Neural cell (in vitro differentiated cells): ENCODE measurements at regions not wholly inside any gene's neighbourhood (a gene's known extent, or its start where the extent isn't known, plus 50 kb on each side); places are given as distances from the start of the nearest gene placed in this dataset.

Experiments used
- H2AFZ ChIP-seq: fragments of 200-600, 300-800 bp; sonication (generic), shearing (Covaris generic); 2 replicates; pipeline ENCODE4 v1.6.0; 2014; ENCODE audit warnings: low read depth, mild to moderate bottlenecking, antibody characterized with exemption, low read length, moderate library complexity
- H3F3A ChIP-seq: fragments of 200-600 bp; shearing (Covaris generic); 2 replicates; pipeline ENCODE4 v1.6.1; 2016; ENCODE audit warnings: mild to moderate bottlenecking, moderate library complexity, mixed read lengths, antibody characterized with exemption, low read length; ENCODE audit not compliant: insufficient read depth, poor library complexity, severe bottlenecking
- H3K27ac ChIP-seq: fragments of 200-600, 300-800 bp; sonication (generic), shearing (Covaris generic); 2 replicates; pipeline ENCODE4 v1.5.1; 2014; ENCODE audit warnings: mild to moderate bottlenecking, low read length, moderate library complexity
- H3K27me3 ChIP-seq: fragments of 300-800, 200-600 bp; sonication (generic), shearing (Covaris generic); 2 replicates; pipeline ENCODE4 v1.6.0; 2014; ENCODE audit warnings: mild to moderate bottlenecking, low read depth, low read length, moderate library complexity; ENCODE audit not compliant: insufficient read depth
- H3K36me3 ChIP-seq: fragments of 300-800, 200-600 bp; sonication (generic), shearing (Covaris generic); 2 replicates; pipeline ENCODE4 v1.5.1; 2014; ENCODE audit warnings: mild to moderate bottlenecking, antibody characterized with exemption, low read length, moderate library complexity; ENCODE audit not compliant: insufficient read depth
- H3K4me2 ChIP-seq: fragments of 300-800, 200-600 bp; sonication (generic), shearing (Covaris generic); 2 replicates; pipeline ENCODE4 v1.6.0; 2014; ENCODE audit warnings: mild to moderate bottlenecking, low read length
- H3K4me3 ChIP-seq: fragments of 300-800, 200-600 bp; sonication (generic), shearing (Covaris generic); 2 replicates; pipeline ENCODE4 v1.5.1; 2014; ENCODE audit warnings: mild to moderate bottlenecking, low read length, moderate library complexity
- H3K79me2 ChIP-seq: fragments of 200-600 bp; shearing (Covaris generic); replicated peaks from 2 replicates; pipeline ENCODE4 v1.6.0; 2014; ENCODE audit warnings: mild to moderate bottlenecking, low read length, moderate library complexity; ENCODE audit not compliant: insufficient read depth
- H3K9ac ChIP-seq: fragments of 300-800, 200-600 bp; sonication (generic), shearing (Covaris generic); 2 replicates; pipeline ENCODE4 v1.6.1; 2016; ENCODE audit warnings: mild to moderate bottlenecking, low read length, mixed read lengths
- H3K9me2 ChIP-seq: fragments of 200-600 bp; shearing (Covaris generic); 2 replicates; pipeline ENCODE4 v1.6.1; 2016; ENCODE audit warnings: mild to moderate bottlenecking, low read length, mixed read lengths; ENCODE audit not compliant: insufficient read depth
- H3K9me3 ChIP-seq: fragments of 200-600, 300-800 bp; sonication (generic), shearing (Covaris generic); 2 replicates; pipeline ENCODE4 v1.6.1; 2016; ENCODE audit warnings: mild to moderate bottlenecking, mixed run types, low read length, moderate library complexity, mixed read lengths
- H4K20me1 ChIP-seq: fragments of 200-600 bp; shearing (Covaris generic); 2 replicates; pipeline ENCODE4 v1.6.1; 2016; ENCODE audit warnings: mild to moderate bottlenecking, mixed run types; ENCODE audit not compliant: insufficient read depth
- EP300 ChIP-seq: fragments of 450-650 bp; conservative IDR thresholded peaks from 2 replicates; pipeline ENCODE4 v1.6.1; 2014; ENCODE audit warnings: antibody characterized with exemption, mild to moderate bottlenecking, moderate library complexity; ENCODE audit not compliant: poor library complexity, severe bottlenecking
- EZH2 ChIP-seq: fragments of 200-600, 300-800 bp; shearing (Covaris generic), sonication (generic); IDR thresholded peaks from 2 replicates; pipeline ENCODE4 v1.6.1; 2014; ENCODE audit warnings: antibody characterized with exemption, low read length, borderline replicate concordance, mild to moderate bottlenecking; ENCODE audit not compliant: insufficient read depth, poor library complexity, severe bottlenecking
- MXI1 ChIP-seq: fragments of 450-650 bp; conservative IDR thresholded peaks from 2 replicates; pipeline ENCODE4 v1.6.1; 2014; ENCODE audit warnings: antibody characterized with exemption, mild to moderate bottlenecking; ENCODE audit not compliant: poor library complexity, severe bottlenecking
- POLR2AphosphoS5 ChIP-seq: IDR thresholded peaks from 2 replicates; pipeline ENCODE4 v1.6.1; 2012
- RAD21 ChIP-seq: fragments of 450-650 bp; conservative IDR thresholded peaks from 2 replicates; pipeline ENCODE4 v1.6.1; 2014; ENCODE audit warnings: antibody characterized with exemption, mild to moderate bottlenecking, moderate library complexity
- SMC3 ChIP-seq: fragments of 450-650 bp; conservative IDR thresholded peaks from 2 replicates; pipeline ENCODE4 v1.6.1; 2014; ENCODE audit warnings: antibody characterized with exemption, mild to moderate bottlenecking, moderate library complexity; ENCODE audit not compliant: poor library complexity
- TAF1 ChIP-seq: IDR thresholded peaks from 2 replicates; pipeline ENCODE4 v1.6.1; 2012; ENCODE audit warnings: low read depth
- TF ChIP-seq, protein P1 (sequence below): fragments of 450-650 bp; IDR thresholded peaks from 2 replicates; pipeline ENCODE4 v1.5.1; 2014; ENCODE audit warnings: antibody characterized with exemption, mild to moderate bottlenecking, moderate library complexity; ENCODE audit not compliant: poor library complexity, severe bottlenecking
- TF ChIP-seq, protein P2 (sequence below): IDR thresholded peaks from 2 replicates; pipeline ENCODE4 v1.6.1; 2012; ENCODE audit warnings: borderline replicate concordance

DNA sequence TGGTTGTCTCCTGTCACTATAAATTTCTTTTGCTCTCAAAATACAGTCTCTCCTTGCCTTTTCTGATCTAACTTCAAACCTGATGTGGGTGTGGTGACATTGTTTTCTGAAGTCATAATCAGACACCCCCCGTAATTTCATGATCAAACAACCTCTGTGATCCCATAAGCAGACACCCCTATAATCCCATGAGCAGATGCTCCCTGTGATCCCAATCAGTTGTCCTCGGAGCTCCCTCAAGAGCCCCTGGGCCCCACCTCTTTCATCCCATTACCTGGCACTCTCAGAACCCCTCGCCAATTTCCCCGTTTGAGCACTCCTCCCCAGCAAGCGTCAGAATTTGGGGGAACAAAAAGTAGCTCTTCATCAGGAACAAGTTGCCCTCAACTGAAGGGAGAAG, 246.3 kb upstream of the FZD8 start:
- Histone ChIP-seq H4K20me1 (no peaks in the 10 kb centered on the region), H3K9me2 (no peaks in the 10 kb centered on the region), H3K36me3 (no peaks in the 10 kb centered on the region), H3K27me3 (no peaks in the 10 kb centered on the region), H3K79me2 (no peaks in the 10 kb centered on the region), H3K9me3 (no peaks in the 10 kb centered on the region), H3K27ac (no peak overlapping the region), H3K9ac (no peak overlapping the region), H2AFZ (no peak overlapping the region), H3F3A (no peaks in the 10 kb centered on the region), H3K4me3 (no peak overlapping the region), H3K4me2 (no peak overlapping the region)
- no peak for TF ChIP-seq EP300
- no peak for TF ChIP-seq EZH2
- no peak for TF ChIP-seq POLR2AphosphoS5
- no peak for TF ChIP-seq RAD21
- no peak for TF ChIP-seq TAF1
- TF ChIP-seq SMC3 = no peak
- TF ChIP-seq, protein P1, sequence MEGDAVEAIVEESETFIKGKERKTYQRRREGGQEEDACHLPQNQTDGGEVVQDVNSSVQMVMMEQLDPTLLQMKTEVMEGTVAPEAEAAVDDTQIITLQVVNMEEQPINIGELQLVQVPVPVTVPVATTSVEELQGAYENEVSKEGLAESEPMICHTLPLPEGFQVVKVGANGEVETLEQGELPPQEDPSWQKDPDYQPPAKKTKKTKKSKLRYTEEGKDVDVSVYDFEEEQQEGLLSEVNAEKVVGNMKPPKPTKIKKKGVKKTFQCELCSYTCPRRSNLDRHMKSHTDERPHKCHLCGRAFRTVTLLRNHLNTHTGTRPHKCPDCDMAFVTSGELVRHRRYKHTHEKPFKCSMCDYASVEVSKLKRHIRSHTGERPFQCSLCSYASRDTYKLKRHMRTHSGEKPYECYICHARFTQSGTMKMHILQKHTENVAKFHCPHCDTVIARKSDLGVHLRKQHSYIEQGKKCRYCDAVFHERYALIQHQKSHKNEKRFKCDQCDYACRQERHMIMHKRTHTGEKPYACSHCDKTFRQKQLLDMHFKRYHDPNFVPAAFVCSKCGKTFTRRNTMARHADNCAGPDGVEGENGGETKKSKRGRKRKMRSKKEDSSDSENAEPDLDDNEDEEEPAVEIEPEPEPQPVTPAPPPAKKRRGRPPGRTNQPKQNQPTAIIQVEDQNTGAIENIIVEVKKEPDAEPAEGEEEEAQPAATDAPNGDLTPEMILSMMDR = no peak
- no peak for TF ChIP-seq MXI1
- TF ChIP-seq, protein P2, sequence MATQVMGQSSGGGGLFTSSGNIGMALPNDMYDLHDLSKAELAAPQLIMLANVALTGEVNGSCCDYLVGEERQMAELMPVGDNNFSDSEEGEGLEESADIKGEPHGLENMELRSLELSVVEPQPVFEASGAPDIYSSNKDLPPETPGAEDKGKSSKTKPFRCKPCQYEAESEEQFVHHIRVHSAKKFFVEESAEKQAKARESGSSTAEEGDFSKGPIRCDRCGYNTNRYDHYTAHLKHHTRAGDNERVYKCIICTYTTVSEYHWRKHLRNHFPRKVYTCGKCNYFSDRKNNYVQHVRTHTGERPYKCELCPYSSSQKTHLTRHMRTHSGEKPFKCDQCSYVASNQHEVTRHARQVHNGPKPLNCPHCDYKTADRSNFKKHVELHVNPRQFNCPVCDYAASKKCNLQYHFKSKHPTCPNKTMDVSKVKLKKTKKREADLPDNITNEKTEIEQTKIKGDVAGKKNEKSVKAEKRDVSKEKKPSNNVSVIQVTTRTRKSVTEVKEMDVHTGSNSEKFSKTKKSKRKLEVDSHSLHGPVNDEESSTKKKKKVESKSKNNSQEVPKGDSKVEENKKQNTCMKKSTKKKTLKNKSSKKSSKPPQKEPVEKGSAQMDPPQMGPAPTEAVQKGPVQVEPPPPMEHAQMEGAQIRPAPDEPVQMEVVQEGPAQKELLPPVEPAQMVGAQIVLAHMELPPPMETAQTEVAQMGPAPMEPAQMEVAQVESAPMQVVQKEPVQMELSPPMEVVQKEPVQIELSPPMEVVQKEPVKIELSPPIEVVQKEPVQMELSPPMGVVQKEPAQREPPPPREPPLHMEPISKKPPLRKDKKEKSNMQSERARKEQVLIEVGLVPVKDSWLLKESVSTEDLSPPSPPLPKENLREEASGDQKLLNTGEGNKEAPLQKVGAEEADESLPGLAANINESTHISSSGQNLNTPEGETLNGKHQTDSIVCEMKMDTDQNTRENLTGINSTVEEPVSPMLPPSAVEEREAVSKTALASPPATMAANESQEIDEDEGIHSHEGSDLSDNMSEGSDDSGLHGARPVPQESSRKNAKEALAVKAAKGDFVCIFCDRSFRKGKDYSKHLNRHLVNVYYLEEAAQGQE = no peak

DNA sequence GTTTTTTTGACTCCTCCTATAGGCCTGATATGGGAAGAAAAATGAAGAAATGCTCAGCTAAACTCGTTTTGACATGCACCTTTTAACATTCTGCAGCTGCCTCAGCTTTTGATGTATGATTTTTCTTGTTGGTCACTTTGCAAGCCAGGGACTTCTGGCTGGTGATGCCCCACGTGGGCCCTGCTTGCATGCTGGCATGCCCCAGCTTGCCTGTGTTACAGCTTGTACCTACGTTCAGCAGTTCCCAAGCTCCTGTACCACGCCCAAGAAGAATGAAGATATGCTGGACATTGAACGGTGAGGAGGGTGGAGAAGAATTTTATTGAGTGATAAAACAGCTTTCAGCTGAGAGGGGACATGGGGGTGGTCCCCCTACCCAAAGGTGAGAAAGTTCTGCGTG, 245.6 kb upstream of the FZD8 start:
- no peak overlapping the region for H2AFZ ChIP-seq

More for the DNA sequence above, 245.6 kb upstream of the FZD8 start:
- Histone ChIP-seq H4K20me1 (no peaks in the 10 kb centered on the region), H3K36me3 (no peaks in the 10 kb centered on the region), H3K9me3 (no peaks in the 10 kb centered on the region), H3K79me2 (no peaks in the 10 kb centered on the region), H3K9ac (no peak overlapping the region), H3K4me3 (no peak overlapping the region), H3K9me2 (no peaks in the 10 kb centered on the region), H3K27me3 (no peaks in the 10 kb centered on the region), H3K27ac (no peak overlapping the region), H3K4me2 (no peak overlapping the region), H3F3A (no peaks in the 10 kb centered on the region)
- TF ChIP-seq, protein P1 = no peak
- TF ChIP-seq, protein P2 = no peak
- no peak for TF ChIP-seq SMC3
- TF ChIP-seq MXI1 = no peak
- no peak for TF ChIP-seq RAD21
- TF ChIP-seq POLR2AphosphoS5 = no peak
